ENCODE measurements at regions not wholly inside any gene's neighbourhood (a gene's known extent, or its start where the extent isn't known, plus 50 kb on each side); places are given as distances from the start of the nearest gene placed in this dataset.
"Not testable (repeated sequence)": the region's sequence is repeated elsewhere in the genome, so short reads cannot be mapped to it uniquely, and the experiment has no call there.

- peak; percentile 34 for DNase-seq
Observed at GRCh38 chr20:30811885-30812671, 445.4 kb upstream of the DEFB115 start.

GRCh38 chr20:30812739-30813411 is 444.6 kb upstream of the DEFB115 start:
- no peak for DNase-seq

- DNase-seq: not testable (repeated sequence)
Observed at GRCh38 chr20:30813412-30814311, 443.8 kb upstream of the DEFB115 start.

- DNase-seq: not testable (repeated sequence)
Observed at GRCh38 chr20:30814312-30814639, 443.2 kb upstream of the DEFB115 start.

- not testable (repeated sequence) for DNase-seq
Observed at GRCh38 chr20:30815027-30815576, 442.4 kb upstream of the DEFB115 start.

- DNase-seq: no peak
Observed at GRCh38 chr20:30815577-30816181, 441.8 kb upstream of the DEFB115 start.

- peak; percentile 35 for DNase-seq
Observed at GRCh38 chr20:30816182-30816645, 441.2 kb upstream of the DEFB115 start.

- DNase-seq: not testable (repeated sequence)
Observed at GRCh38 chr20:30821615-30822014, 435.8 kb upstream of the DEFB115 start.

GRCh38 chr20:30824666-30825065 is 432.8 kb upstream of the DEFB115 start:
- DNase-seq: not testable (repeated sequence)

- not testable (repeated sequence) for DNase-seq
Observed at GRCh38 chr20:30845923-30846322, 411.5 kb upstream of the DEFB115 start.

GRCh38 chr20:30868271-30868670 is 389.2 kb upstream of the DEFB115 start:
- not testable (repeated sequence) for DNase-seq

GRCh38 chr20:30871127-30871526 is 386.3 kb upstream of the DEFB115 start:
- not testable (repeated sequence) for DNase-seq

- DNase-seq: not testable (repeated sequence)
Observed at GRCh38 chr20:30872252-30872651, 385.2 kb upstream of the DEFB115 start.

GRCh38 chr20:30875868-30876267 is 381.6 kb upstream of the DEFB115 start:
- DNase-seq: not testable (repeated sequence)

GRCh38 chr20:30891400-30891799 is 366.1 kb upstream of the DEFB115 start:
- DNase-seq: not testable (repeated sequence)

- DNase-seq: no peak
Observed at GRCh38 chr20:30892541-30893345, 364.7 kb upstream of the DEFB115 start.

GRCh38 chr20:30893346-30894314 is 363.8 kb upstream of the DEFB115 start:
- not testable (repeated sequence) for DNase-seq

GRCh38 chr20:30894707-30895353 is 362.6 kb upstream of the DEFB115 start:
- DNase-seq: not testable (repeated sequence)

- not testable (repeated sequence) for DNase-seq
Observed at GRCh38 chr20:30895354-30895711, 362.1 kb upstream of the DEFB115 start.

All from left hindlimb (tissue), 1 donor.